SU-DHL-6 (cell line): ENCODE measurements at regions not wholly inside any gene's neighbourhood (a gene's known extent, or its start where the extent isn't known, plus 50 kb on each side); places are given as distances from the start of the nearest gene placed in this dataset.

ENCODE experiments used
- CTCF ChIP-seq: fragments of 200-600 bp; sonication (generic); IDR thresholded peaks from one replicate; pipeline ENCODE4 v1.5.1; 2017; ENCODE audit warnings: antibody characterized with exemption, mild to moderate bottlenecking, low read length, moderate library complexity; ENCODE audit not compliant: insufficient read depth, poor library complexity, severe bottlenecking
- EZH2phosphoT487 ChIP-seq: fragments of 200-600 bp; sonication (generic), shearing (Covaris generic); conservative IDR thresholded peaks from 2 replicates; pipeline ENCODE4 v1.6.1; 2018; ENCODE audit warnings: mild to moderate bottlenecking, antibody characterized with exemption, low read length, moderate library complexity, mixed read lengths

GRCh38 chr14:22489244-22489545 is 99.8 kb downstream of the DAD1 start:
- no peak for TF ChIP-seq EZH2phosphoT487
- TF ChIP-seq CTCF: no peak
